H9 (cell line): ENCODE measurements at regions not wholly inside any gene's neighbourhood (a gene's known extent, or its start where the extent isn't known, plus 50 kb on each side); places are given as distances from the start of the nearest gene placed in this dataset.

ENCODE experiments used
- DNase-seq: peaks from one replicate; pipeline ENCODE4 v3.0.0-alpha.2; 2017
- H2AFZ ChIP-seq: one replicate; pipeline ENCODE4 v1.6.1; 2013; ENCODE audit warnings: mild to moderate bottlenecking, low read length, control low read depth, moderate library complexity
- H2AK5ac ChIP-seq: 2 replicates; pipeline ENCODE4 v1.6.1; 2013; ENCODE audit warnings: low read length, control low read depth, mixed read lengths; ENCODE audit not compliant: insufficient read length
- H2BK120ac ChIP-seq: one replicate; pipeline ENCODE4 v1.6.1; 2013; ENCODE audit warnings: low read depth, mild to moderate bottlenecking, low read length, control low read depth, inconsistent platforms; ENCODE audit not compliant: poor library complexity, severe bottlenecking
- H2BK12ac ChIP-seq: 2 replicates; pipeline ENCODE4 v1.6.1; 2013; ENCODE audit warnings: low read length, control low read depth, mixed read lengths, low read depth; ENCODE audit not compliant: insufficient read length
- H2BK15ac ChIP-seq: 2 replicates; pipeline ENCODE4 v1.6.1; 2013; ENCODE audit warnings: low read depth, low read length, control low read depth
- H2BK20ac ChIP-seq: one replicate; pipeline ENCODE4 v1.6.1; 2013; ENCODE audit warnings: low read depth, mild to moderate bottlenecking, low read length, control low read depth, inconsistent platforms; ENCODE audit not compliant: poor library complexity, severe bottlenecking
- H2BK5ac ChIP-seq: 2 replicates; pipeline ENCODE4 v1.6.1; 2013; ENCODE audit warnings: low read length, control low read depth, mixed read lengths; ENCODE audit not compliant: insufficient read length
- H3K14ac ChIP-seq: 2 replicates; pipeline ENCODE4 v1.6.1; 2013; ENCODE audit warnings: low read length, control low read depth; ENCODE audit not compliant: insufficient read depth
- H3K18ac ChIP-seq: 2 replicates; pipeline ENCODE4 v1.6.1; 2013; ENCODE audit warnings: low read depth, mild to moderate bottlenecking, mixed read lengths, low read length, control low read depth; ENCODE audit not compliant: insufficient read length
- H3K23ac ChIP-seq: 2 replicates; pipeline ENCODE4 v1.6.1; 2013; ENCODE audit warnings: low read length, control low read depth, mixed read lengths, low read depth; ENCODE audit not compliant: insufficient read length
- H3K23me2 ChIP-seq: 2 replicates; pipeline ENCODE4 v1.6.1; 2013; ENCODE audit warnings: low read depth, mild to moderate bottlenecking, mixed read lengths, low read length, control low read depth; ENCODE audit not compliant: insufficient read length, poor library complexity, severe bottlenecking
- H3K27ac ChIP-seq: 2 replicates; pipeline ENCODE4 v1.5.1; 2013; ENCODE audit warnings: low read length, control low read depth, mixed read lengths, low read depth; ENCODE audit not compliant: insufficient read length
- H3K27me3 ChIP-seq: 2 replicates; pipeline ENCODE4 v1.6.1; 2013; ENCODE audit warnings: low read length, control low read depth, inconsistent platforms; ENCODE audit not compliant: insufficient read depth
- H3K4ac ChIP-seq: 2 replicates; pipeline ENCODE4 v1.6.1; 2013; ENCODE audit warnings: low read depth, mild to moderate bottlenecking, control low read depth, inconsistent platforms, low read length, moderate library complexity
- H3K4me1 ChIP-seq: 2 replicates; pipeline ENCODE4 v1.6.1; 2013; ENCODE audit warnings: low read length, control low read depth, inconsistent platforms; ENCODE audit not compliant: insufficient read depth
- H3K4me2 ChIP-seq: 2 replicates; pipeline ENCODE4 v1.6.1; 2013; ENCODE audit warnings: low read length, control low read depth, mixed read lengths; ENCODE audit not compliant: insufficient read length, insufficient read depth
- H3K56ac ChIP-seq: 2 replicates; pipeline ENCODE4 v1.6.1; 2013; ENCODE audit warnings: low read depth, mild to moderate bottlenecking, mixed read lengths, low read length, control low read depth; ENCODE audit not compliant: insufficient read length
- H3K79me1 ChIP-seq: 2 replicates; pipeline ENCODE4 v1.6.1; 2013; ENCODE audit warnings: low read depth, mild to moderate bottlenecking, moderate library complexity, low read length, control low read depth, inconsistent platforms; ENCODE audit not compliant: insufficient read depth, poor library complexity, severe bottlenecking
- H3K79me2 ChIP-seq: 2 replicates; pipeline ENCODE4 v1.6.1; 2013; ENCODE audit warnings: low read length, control low read depth, inconsistent platforms; ENCODE audit not compliant: insufficient read depth
- H3K9ac ChIP-seq: 2 replicates; pipeline ENCODE4 v1.6.1; 2013; ENCODE audit warnings: low read length, control low read depth, mixed read lengths; ENCODE audit not compliant: insufficient read length; ENCODE audit errors: extremely low read depth
- H3K9me3 ChIP-seq: one replicate; pipeline ENCODE4 v1.6.1; 2013; ENCODE audit warnings: low read depth, low read length, inconsistent platforms; ENCODE audit not compliant: control insufficient read depth
- H3T11ph ChIP-seq: one replicate; pipeline ENCODE4 v1.6.1; 2013; ENCODE audit warnings: mild to moderate bottlenecking, low read length, control low read depth, inconsistent platforms
- H4K20me1 ChIP-seq: one replicate; pipeline ENCODE4 v1.6.1; 2013; ENCODE audit not compliant: control insufficient read depth, insufficient read length, insufficient read depth
- H4K5ac ChIP-seq: 2 replicates; pipeline ENCODE4 v1.6.1; 2013; ENCODE audit warnings: low read depth, mild to moderate bottlenecking, mixed read lengths, low read length, control low read depth; ENCODE audit not compliant: insufficient read length
- H4K8ac ChIP-seq: replicated peaks from 2 replicates; pipeline ENCODE4 v1.6.1; 2013; ENCODE audit warnings: low read length, control low read depth, mixed read lengths, low read depth; ENCODE audit not compliant: insufficient read length
- H4K91ac ChIP-seq: 2 replicates; pipeline ENCODE4 v1.6.1; 2013; ENCODE audit warnings: low read depth, mild to moderate bottlenecking, moderate library complexity, mixed read lengths, low read length, control low read depth; ENCODE audit not compliant: insufficient read length
- H3K27ac Mint-ChIP-seq, 3 experiments: 2 replicates in 2 of 3; 3 replicates in 1 of 3; pipeline ENCODE4 v1.8.0; 2020 to 2021; ENCODE audit warnings: mixed read lengths in 3 of 3, mild to moderate bottlenecking in 1 of 3, moderate library complexity in 1 of 3
- H3K27me3 Mint-ChIP-seq: 2 replicates; pipeline ENCODE4 v1.8.0; 2021; ENCODE audit warnings: low read depth, mild to moderate bottlenecking, moderate library complexity, mixed read lengths
- H3K36me3 Mint-ChIP-seq, 3 experiments: 2 replicates in 2 of 3; 3 replicates in 1 of 3; pipeline ENCODE4 v1.8.0; 2020 to 2021; ENCODE audit warnings: low read depth in 3 of 3, mixed read lengths in 3 of 3; ENCODE audit not compliant: insufficient read depth in 1 of 3
- H3K4me1 Mint-ChIP-seq, 2 experiments: 2 replicates each; pipeline ENCODE4 v1.8.0; 2020; ENCODE audit warnings: mixed read lengths in 2 of 2
- H3K4me3 Mint-ChIP-seq, 2 experiments: 2 replicates in 1 of 2; 3 replicates in 1 of 2; pipeline ENCODE4 v1.8.0; 2020 to 2021; ENCODE audit warnings: mild to moderate bottlenecking in 2 of 2, mixed read lengths in 2 of 2, moderate library complexity in 1 of 2
- H3K9me3 Mint-ChIP-seq, 2 experiments: 2 replicates in 1 of 2; 3 replicates in 1 of 2; pipeline ENCODE4 v1.8.0; 2020; ENCODE audit warnings: mild to moderate bottlenecking in 2 of 2, mixed read lengths in 2 of 2, moderate library complexity in 1 of 2
- CTCF ChIP-seq: fragments of 200-600 bp; sonication (generic); conservative IDR thresholded peaks from 3 replicates; pipeline ENCODE4 v1.8.0; 2021; ENCODE audit warnings: antibody characterized with exemption, mild to moderate bottlenecking
- WGBS: extraction: QIAGEN DNeasy Blood & Tissue Kit; methylation state at CpG from one replicate; pipeline ENCODE4 v1.1.7; 2013; ENCODE audit warnings: missing lambda C conversion rate, low lambda C conversion rate, mixed read lengths; ENCODE audit not compliant: insufficient read length; ENCODE audit errors: extremely low coverage; 5-methylcytosine and 5-hydroxymethylcytosine counted together

GRCh38 chr1:79646880-79647279 lies 640.4 kb upstream of the ADGRL4 start:
- no peak overlapping the region for H2AFZ ChIP-seq
- WGBS, result no CpG with 5 or more reads among the region's 3 CpGs
- no peaks in the 10 kb centered on the region for H3K9me3 ChIP-seq
- H3K27ac ChIP-seq, result no peak overlapping the region
- peaks cover 0 to 13% (median 0%) of the 10 kb centered on the region in 3 experiments; a peak in 4 of 7 replicates for H3K36me3 Mint-ChIP-seq
- no peak overlapping the region for H2BK120ac ChIP-seq
- no peak overlapping the region for H3K9ac ChIP-seq
- no peak overlapping the region for H3K23ac ChIP-seq
- no peaks in the 10 kb centered on the region for H3K23me2 ChIP-seq
- no peak overlapping the region for H2BK12ac ChIP-seq
- no peak overlapping the region for H2AK5ac ChIP-seq
- H3K27ac Mint-ChIP-seq, result no peak overlapping the region; a peak in 1 of 7 replicates
- no peaks in the 10 kb centered on the region for H3K4me1 ChIP-seq
- H3K27me3 ChIP-seq, result no peaks in the 10 kb centered on the region
- no peaks in the 10 kb centered on the region for H3K79me1 ChIP-seq
- peak; percentile 27 for DNase-seq
- H2BK5ac ChIP-seq, result no peak overlapping the region
- H4K8ac ChIP-seq, result no peak overlapping the region
- H3K4me2 ChIP-seq, result no peak overlapping the region
- H3T11ph ChIP-seq, result no peak overlapping the region
- H4K20me1 ChIP-seq, result no peaks in the 10 kb centered on the region
- no peak overlapping the region for H2BK15ac ChIP-seq
- no peak overlapping the region for H3K4ac ChIP-seq
- no peak overlapping the region for H4K5ac ChIP-seq
- H3K4me3 Mint-ChIP-seq, result no peak overlapping the region
- no peak for TF ChIP-seq CTCF
- H3K14ac ChIP-seq, result no peak overlapping the region
- H4K91ac ChIP-seq, result no peak overlapping the region
- H3K18ac ChIP-seq, result no peak overlapping the region
- peaks cover 8 to 11% of the 10 kb centered on the region in 2 experiments for H3K4me1 Mint-ChIP-seq
- H3K27me3 Mint-ChIP-seq, result peaks cover 2% of the 10 kb centered on the region; the same call in 1 of the 2 replicates
- H3K56ac ChIP-seq, result no peak overlapping the region
- peaks cover 0 to 10% of the 10 kb centered on the region in 2 experiments; a peak in 2 of 5 replicates for H3K9me3 Mint-ChIP-seq
- no peaks in the 10 kb centered on the region for H3K79me2 ChIP-seq
- no peak overlapping the region for H2BK20ac ChIP-seq
